MG63 (cell line): ENCODE measurements at regions not wholly inside any gene's neighbourhood (a gene's known extent, or its start where the extent isn't known, plus 50 kb on each side); places are given as distances from the start of the nearest gene placed in this dataset.
A peak's percentile ranks its signal among the peaks of the same experiment; 100 is the strongest.
"Not testable (repeated sequence)": the region's sequence is repeated elsewhere in the genome, so short reads cannot be mapped to it uniquely, and the experiment has no call there.

Source experiments
- DNase-seq: peaks from one replicate; pipeline ENCODE4 v3.0.0-alpha.2; 2020
- H3K27me3 ChIP-seq: fragments of 250-450 bp; sonication (Bioruptor Pico); 2 replicates; pipeline ENCODE4 v1.5.1; 2020; ENCODE audit warnings: mild to moderate bottlenecking, moderate library complexity
- H3K36me3 ChIP-seq: fragments of 250-450 bp; sonication (Bioruptor Pico); 2 replicates; pipeline ENCODE4 v1.5.1; 2020; ENCODE audit warnings: mild to moderate bottlenecking, moderate library complexity
- H3K4me3 ChIP-seq: fragments of 250-450 bp; sonication (Bioruptor Pico); 2 replicates; pipeline ENCODE4 v1.5.1; 2020; ENCODE audit warnings: mild to moderate bottlenecking, moderate library complexity
- H3K9me3 ChIP-seq: fragments of 250-450 bp; sonication (Bioruptor Pico); 2 replicates; pipeline ENCODE4 v1.5.1; 2020; ENCODE audit warnings: mild to moderate bottlenecking, moderate library complexity

GRCh38 chr2:47728551-47728950, 54.4 kb upstream of the MSH6 start:
- Histone ChIP-seq H3K27me3 (no peaks in the 10 kb centered on the region), H3K9me3 (no peaks in the 10 kb centered on the region), H3K36me3 (no peaks in the 10 kb centered on the region), H3K4me3 (no peak overlapping the region)
- no peak for DNase-seq

- Histone ChIP-seq H3K9me3 (no peaks in the 10 kb centered on the region), H3K27me3 (no peaks in the 10 kb centered on the region), H3K36me3 (no peaks in the 10 kb centered on the region), H3K4me3 (no peak overlapping the region)
- DNase-seq, result no peak
Measured at GRCh38 chr2:47727956-47728355, 55.0 kb upstream of the MSH6 start.

- H3K27me3 ChIP-seq, DNase-seq, H3K9me3 ChIP-seq, H3K4me3 ChIP-seq, H3K36me3 ChIP-seq: not testable (repeated sequence)
Measured at GRCh38 chr2:47726978-47727377, 56.0 kb upstream of the MSH6 start.

- Histone ChIP-seq H3K36me3 (no peaks in the 10 kb centered on the region), H3K9me3 (no peaks in the 10 kb centered on the region), H3K27me3 (no peaks in the 10 kb centered on the region), H3K4me3 (no peak overlapping the region)
- DNase-seq, result no peak
Measured at GRCh38 chr2:47725808-47726207, 57.1 kb upstream of the MSH6 start.

- no peaks in the 10 kb centered on the region for H3K27me3 ChIP-seq
- no peak overlapping the region for H3K4me3 ChIP-seq
- H3K9me3 ChIP-seq, result no peaks in the 10 kb centered on the region
- H3K36me3 ChIP-seq, result no peaks in the 10 kb centered on the region
- peak; percentile 11 for DNase-seq
Measured at GRCh38 chr2:47724221-47724981, 58.5 kb upstream of the MSH6 start.

- no peak for DNase-seq
Measured at GRCh38 chr2:47721296-47721695, 61.6 kb upstream of the MSH6 start.

GRCh38 chr2:47720559-47720958, 62.4 kb upstream of the MSH6 start:
- Histone ChIP-seq H3K4me3 (no peak overlapping the region), H3K9me3 (no peaks in the 10 kb centered on the region), H3K27me3 (no peaks in the 10 kb centered on the region), H3K36me3 (no peaks in the 10 kb centered on the region)
- DNase-seq, result no peak

More at GRCh38 chr2:47721296-47721695, 61.6 kb upstream of the MSH6 start:
- Histone ChIP-seq H3K9me3 (no peaks in the 10 kb centered on the region), H3K4me3 (no peak overlapping the region), H3K27me3 (no peaks in the 10 kb centered on the region), H3K36me3 (no peaks in the 10 kb centered on the region)

GRCh38 chr2:47720036-47720435, 62.9 kb upstream of the MSH6 start:
- Histone ChIP-seq H3K36me3 (no peaks in the 10 kb centered on the region), H3K27me3 (no peaks in the 10 kb centered on the region), H3K9me3 (no peaks in the 10 kb centered on the region), H3K4me3 (no peak overlapping the region)
- no peak for DNase-seq

GRCh38 chr2:47719099-47719498, 63.8 kb upstream of the MSH6 start:
- Histone ChIP-seq H3K9me3 (no peaks in the 10 kb centered on the region), H3K4me3 (no peak overlapping the region), H3K27me3 (no peaks in the 10 kb centered on the region), H3K36me3 (no peaks in the 10 kb centered on the region)
- DNase-seq, result no peak

- not testable (repeated sequence) for H3K4me3 ChIP-seq, H3K36me3 ChIP-seq, H3K27me3 ChIP-seq, H3K9me3 ChIP-seq
- DNase-seq, result peak; percentile 6
Measured at GRCh38 chr2:47716307-47716706, 66.6 kb upstream of the MSH6 start.

- DNase-seq, result no peak
- Histone ChIP-seq H3K27me3 (no peaks in the 10 kb centered on the region), H3K4me3 (no peak overlapping the region), H3K9me3 (no peaks in the 10 kb centered on the region), H3K36me3 (no peaks in the 10 kb centered on the region)
Measured at GRCh38 chr2:47715552-47715951, 67.4 kb upstream of the MSH6 start.

GRCh38 chr2:47708801-47709499, 74.0 kb upstream of the MSH6 start:
- no peaks in the 10 kb centered on the region for H3K27me3 ChIP-seq
- DNase-seq, result no peak

GRCh38 chr2:47704287-47704686, 78.7 kb upstream of the MSH6 start:
- no peaks in the 10 kb centered on the region for H3K9me3 ChIP-seq
- H3K4me3 ChIP-seq, result no peak overlapping the region

More at GRCh38 chr2:47708801-47709499, 74.0 kb upstream of the MSH6 start:
- Histone ChIP-seq H3K36me3 (no peaks in the 10 kb centered on the region), H3K4me3 (no peak overlapping the region), H3K9me3 (no peaks in the 10 kb centered on the region)

GRCh38 chr2:47699533-47700215, 83.3 kb upstream of the MSH6 start:
- no peaks in the 10 kb centered on the region for H3K27me3 ChIP-seq
- H3K36me3 ChIP-seq, result no peaks in the 10 kb centered on the region
- H3K9me3 ChIP-seq, result no peaks in the 10 kb centered on the region
- DNase-seq, result no peak
- H3K4me3 ChIP-seq, result no peak overlapping the region

More at GRCh38 chr2:47704287-47704686, 78.7 kb upstream of the MSH6 start:
- H3K27me3 ChIP-seq, result no peaks in the 10 kb centered on the region
- no peak for DNase-seq
- H3K36me3 ChIP-seq, result no peaks in the 10 kb centered on the region

- H3K36me3 ChIP-seq, H3K4me3 ChIP-seq, DNase-seq, H3K27me3 ChIP-seq, H3K9me3 ChIP-seq: not testable (repeated sequence)
Measured at GRCh38 chr2:47698436-47698972, 84.4 kb upstream of the MSH6 start.

GRCh38 chr2:47697681-47698435, 85.1 kb upstream of the MSH6 start:
- not testable (repeated sequence) for H3K27me3 ChIP-seq, H3K9me3 ChIP-seq, H3K36me3 ChIP-seq, DNase-seq, H3K4me3 ChIP-seq
